Stimulated activated naive CD8-positive, alpha-beta T cell treated with anti-CD3 and anti-CD28 coated beads, Interleukin-15, amount 100 ng/mL, for 72 hours (primary cell): ENCODE measurements at regions not wholly inside any gene's neighbourhood (a gene's known extent, or its start where the extent isn't known, plus 50 kb on each side); places are given as distances from the start of the nearest gene placed in this dataset.
A peak's percentile ranks its signal among the peaks of the same experiment; 100 is the strongest.

Source experiments
- ATAC-seq: fragments of 150-1000 bp; cut with Tn5 transposase; 2 replicates; pipeline ENCODE4 v1.10.0; 2021; ENCODE audit warnings: mild to moderate bottlenecking, moderate library complexity
- DNase-seq, 2 donors: peaks; one replicate each; pipeline ENCODE4 v3.0.0; 2021 to 2022
- H3K27ac Mint-ChIP-seq, 2 donors: one replicate each; pipeline ENCODE4 v1.8.0; 2022; ENCODE audit warnings: mild to moderate bottlenecking in 2 of 2, mixed read lengths in 2 of 2, moderate library complexity in 2 of 2
- H3K27me3 Mint-ChIP-seq: one replicate; pipeline ENCODE4 v1.8.0; 2022; ENCODE audit warnings: mixed read lengths
- H3K4me1 Mint-ChIP-seq: one replicate; pipeline ENCODE4 v1.8.0; 2022; ENCODE audit warnings: mild to moderate bottlenecking, mixed read lengths
- H3K4me3 Mint-ChIP-seq, 2 donors: one replicate each; pipeline ENCODE4 v1.8.0; 2022; ENCODE audit warnings: mild to moderate bottlenecking in 2 of 2, mixed read lengths in 2 of 2, moderate library complexity in 1 of 2
- H3K9me3 Mint-ChIP-seq, 2 donors: one replicate each; pipeline ENCODE4 v1.8.0; 2022; ENCODE audit warnings: mixed read lengths in 2 of 2

- Mint-ChIP-seq H3K27ac (no peak overlapping the region), H3K27me3 (no peaks in the 10 kb centered on the region), H3K4me1 (no peaks in the 10 kb centered on the region), H3K4me3 (no peak overlapping the region), H3K9me3 (peaks cover 0 to 4% of the 10 kb centered on the region in 2 donors)
- ATAC-seq: no peak
- DNase-seq: no peak
These were observed 254.3 kb upstream of the PRMT6 start for GRCh38 chr1:106802181-106802580.

DNA sequence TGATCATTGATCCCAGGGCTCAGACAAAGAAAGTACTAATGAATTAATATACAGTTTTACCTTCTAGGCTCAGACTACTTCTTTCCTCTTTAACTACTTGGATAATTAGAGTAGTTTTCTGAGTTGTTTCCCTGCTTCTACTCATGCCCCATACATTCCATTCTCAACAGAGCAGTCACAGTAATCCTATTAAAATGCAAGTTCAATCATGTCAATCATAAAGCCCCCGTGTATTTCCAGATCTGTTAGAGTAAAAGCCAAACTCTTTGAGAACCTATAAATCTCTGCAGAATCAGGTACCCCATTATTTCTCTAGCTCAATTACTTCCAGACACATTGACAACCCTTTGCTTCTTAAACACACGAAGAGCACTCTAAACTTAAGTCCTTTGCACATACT lies 242.1 kb upstream of the PRMT6 start:
- Mint-ChIP-seq H3K4me3 (no peak overlapping the region), H3K4me1 (no peaks in the 10 kb centered on the region), H3K27ac (peak overlapping the region in 1 of 2 donors; percentile 15), H3K27me3 (no peaks in the 10 kb centered on the region), H3K9me3 (peaks cover 12% of the 10 kb centered on the region in 2 donors)
- DNase-seq (no peak), ATAC-seq (no peak)

- Mint-ChIP-seq H3K4me1 (no peaks in the 10 kb centered on the region), H3K9me3 (peaks cover 9 to 17% of the 10 kb centered on the region in 2 donors), H3K4me3 (no peak overlapping the region), H3K27ac (no peak overlapping the region), H3K27me3 (no peaks in the 10 kb centered on the region)
- ATAC-seq: no peak
- DNase-seq: no peak
These were observed 238.9 kb upstream of the PRMT6 start for GRCh38 chr1:106817575-106817974.

GRCh38 chr1:106831511-106831910 lies 225.0 kb upstream of the PRMT6 start:
- H3K9me3 Mint-ChIP-seq: peaks cover 0 to 5% of the 10 kb centered on the region in 2 donors
- no peaks in the 10 kb centered on the region for H3K27me3 Mint-ChIP-seq
- DNase-seq (no peak), ATAC-seq (no peak)
- H3K27ac Mint-ChIP-seq: no peak overlapping the region
- no peaks in the 10 kb centered on the region for H3K4me1 Mint-ChIP-seq
- H3K4me3 Mint-ChIP-seq: no peak overlapping the region

DNA sequence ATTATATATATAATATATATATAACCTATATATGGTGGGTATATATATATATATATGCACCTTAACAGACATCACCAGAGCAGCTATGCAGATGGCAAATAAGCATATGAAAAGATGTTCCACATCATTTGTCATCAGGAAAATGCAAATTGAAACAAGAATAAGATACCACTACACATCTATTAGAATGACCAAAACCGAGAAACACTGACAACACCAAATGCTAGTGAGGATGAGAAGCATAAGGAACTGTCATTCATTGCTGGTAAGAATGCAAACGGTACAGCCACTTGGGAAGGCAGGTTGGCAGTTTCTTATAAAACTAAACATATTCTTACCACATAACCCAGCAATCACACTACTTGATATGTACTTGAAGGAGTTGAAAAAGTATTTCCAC lies 219.8 kb upstream of the PRMT6 start:
- DNase-seq (no peak), ATAC-seq (no peak)
- H3K4me3 Mint-ChIP-seq: no peak overlapping the region
- no peaks in the 10 kb centered on the region for H3K27me3 Mint-ChIP-seq
- no peaks in the 10 kb centered on the region for H3K4me1 Mint-ChIP-seq
- H3K9me3 Mint-ChIP-seq: peaks cover 0 to 5% of the 10 kb centered on the region in 2 donors
- no peak overlapping the region for H3K27ac Mint-ChIP-seq

GRCh38 chr1:106843518-106843917 lies 213.0 kb upstream of the PRMT6 start:
- no peak for DNase-seq
- ATAC-seq: no peak
- H3K27me3 Mint-ChIP-seq: no peaks in the 10 kb centered on the region
- peaks cover 0 to 4% of the 10 kb centered on the region in 2 donors for H3K9me3 Mint-ChIP-seq
- no peaks in the 10 kb centered on the region for H3K4me1 Mint-ChIP-seq
- no peak overlapping the region for H3K27ac Mint-ChIP-seq
- no peak overlapping the region for H3K4me3 Mint-ChIP-seq

DNA sequence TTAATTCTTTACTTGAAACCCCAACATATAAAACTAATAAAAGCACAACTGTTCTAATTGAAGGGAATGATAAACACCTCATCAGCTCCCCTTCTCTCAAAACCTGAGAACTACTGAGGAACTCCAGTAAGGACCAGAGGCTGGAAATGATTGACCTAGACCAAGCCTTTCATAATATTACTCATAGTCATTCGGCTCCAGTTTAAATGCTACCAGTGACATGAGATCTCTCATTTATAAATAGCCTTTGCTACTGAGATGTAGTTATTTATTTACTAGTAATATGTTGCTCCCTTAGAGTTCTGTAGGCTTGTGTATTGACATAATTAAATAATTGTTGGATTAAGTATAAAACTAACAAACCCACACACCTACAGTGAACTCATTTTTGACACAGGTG lies 209.8 kb upstream of the PRMT6 start:
- no peak for ATAC-seq
- H3K27me3 Mint-ChIP-seq: no peaks in the 10 kb centered on the region
- H3K4me3 Mint-ChIP-seq: no peak overlapping the region
- H3K9me3 Mint-ChIP-seq: peaks cover 4 to 5% of the 10 kb centered on the region in 2 donors
- H3K27ac Mint-ChIP-seq: no peak overlapping the region
- DNase-seq: no peak
- no peaks in the 10 kb centered on the region for H3K4me1 Mint-ChIP-seq

- DNase-seq (no peak), ATAC-seq (no peak)
- H3K4me1 Mint-ChIP-seq: no peaks in the 10 kb centered on the region
- peaks cover 0 to 13% of the 10 kb centered on the region in 2 donors for H3K9me3 Mint-ChIP-seq
- no peak overlapping the region for H3K27ac Mint-ChIP-seq
- no peaks in the 10 kb centered on the region for H3K27me3 Mint-ChIP-seq
- no peak overlapping the region for H3K4me3 Mint-ChIP-seq
These were observed 195.4 kb upstream of the PRMT6 start for GRCh38 chr1:106861110-106861509.

GRCh38 chr1:106868828-106869227 lies 187.6 kb upstream of the PRMT6 start:
- ATAC-seq (no peak), DNase-seq (no peak)
- Mint-ChIP-seq H3K4me3 (no peak overlapping the region), H3K4me1 (no peaks in the 10 kb centered on the region), H3K27me3 (no peaks in the 10 kb centered on the region), H3K9me3 (peaks cover 5 to 14% of the 10 kb centered on the region in 2 donors), H3K27ac (no peak overlapping the region)

- Mint-ChIP-seq H3K4me3 (no peak overlapping the region), H3K4me1 (no peaks in the 10 kb centered on the region), H3K9me3 (peaks cover 9 to 38% of the 10 kb centered on the region in 2 donors), H3K27me3 (no peaks in the 10 kb centered on the region), H3K27ac (no peak overlapping the region)
- no peak for ATAC-seq
- no peak for DNase-seq
These were observed 180.9 kb upstream of the PRMT6 start for GRCh38 chr1:106875622-106876021.

GRCh38 chr1:106876384-106876783 lies 180.1 kb upstream of the PRMT6 start:
- H3K27ac Mint-ChIP-seq: no peak overlapping the region
- DNase-seq: no peak
- ATAC-seq: no peak
- H3K4me1 Mint-ChIP-seq: no peaks in the 10 kb centered on the region
- H3K27me3 Mint-ChIP-seq: no peaks in the 10 kb centered on the region
- no peak overlapping the region for H3K4me3 Mint-ChIP-seq
- H3K9me3 Mint-ChIP-seq: peaks cover 9 to 38% of the 10 kb centered on the region in 2 donors

DNA sequence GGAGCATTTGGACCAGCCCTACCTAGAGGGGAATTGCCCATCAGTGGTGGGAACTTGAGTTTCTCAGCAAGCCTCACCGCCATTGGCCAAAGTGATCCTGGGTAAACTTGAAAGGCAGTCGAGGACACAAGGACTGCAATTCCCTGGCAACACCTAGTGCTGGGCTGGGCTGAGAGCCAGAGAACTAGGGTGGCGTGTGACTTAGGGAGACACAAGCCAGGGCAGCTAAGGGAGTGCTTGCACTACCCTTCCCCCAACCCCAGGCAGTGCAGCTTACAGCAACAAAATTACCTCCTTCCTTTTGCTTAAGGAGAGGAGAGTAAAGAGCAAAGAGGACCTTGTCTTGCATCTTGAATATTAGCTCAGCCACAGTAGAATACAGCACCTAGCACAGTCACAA lies 176.9 kb upstream of the PRMT6 start:
- peaks cover 11 to 35% of the 10 kb centered on the region in 2 donors for H3K9me3 Mint-ChIP-seq
- DNase-seq: no peak
- H3K27ac Mint-ChIP-seq: no peak overlapping the region

GRCh38 chr1:106880226-106880625 lies 176.2 kb upstream of the PRMT6 start:
- H3K27me3 Mint-ChIP-seq: no peaks in the 10 kb centered on the region
- H3K4me3 Mint-ChIP-seq: no peak overlapping the region
- H3K4me1 Mint-ChIP-seq: no peaks in the 10 kb centered on the region
- H3K9me3 Mint-ChIP-seq: peaks cover 9 to 34% of the 10 kb centered on the region in 2 donors
- no peak overlapping the region for H3K27ac Mint-ChIP-seq
- no peak for DNase-seq
- peak; percentile 7 for ATAC-seq

More for the DNA sequence above, 176.9 kb upstream of the PRMT6 start:
- Mint-ChIP-seq H3K4me3 (no peak overlapping the region), H3K27me3 (no peaks in the 10 kb centered on the region), H3K4me1 (no peaks in the 10 kb centered on the region)
- peak; percentile 20 for ATAC-seq

DNA sequence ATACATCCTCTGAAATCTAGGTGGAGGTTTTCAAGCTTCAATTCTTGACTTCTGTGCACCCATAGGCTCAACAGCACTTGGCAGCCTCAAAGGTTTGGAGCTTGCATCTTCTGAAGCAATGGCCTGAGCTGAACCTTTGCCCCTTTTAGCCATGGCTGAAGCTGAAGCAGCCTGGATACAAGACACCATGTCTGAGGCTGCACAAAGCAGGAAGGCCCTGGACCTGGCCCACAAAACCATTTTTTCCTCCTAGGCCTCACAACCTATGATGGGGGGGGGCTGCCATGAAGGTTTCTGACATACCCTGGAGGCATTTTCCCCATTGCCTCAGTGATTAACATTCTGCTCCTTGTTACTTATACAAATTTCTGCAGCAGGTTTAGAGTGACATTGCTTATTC lies 173.3 kb upstream of the PRMT6 start:
- Mint-ChIP-seq H3K27ac (no peak overlapping the region), H3K27me3 (no peaks in the 10 kb centered on the region), H3K4me1 (no peaks in the 10 kb centered on the region), H3K9me3 (peaks cover 7 to 23% of the 10 kb centered on the region in 2 donors), H3K4me3 (no peak overlapping the region)
- no peak for DNase-seq
- no peak for ATAC-seq

DNA sequence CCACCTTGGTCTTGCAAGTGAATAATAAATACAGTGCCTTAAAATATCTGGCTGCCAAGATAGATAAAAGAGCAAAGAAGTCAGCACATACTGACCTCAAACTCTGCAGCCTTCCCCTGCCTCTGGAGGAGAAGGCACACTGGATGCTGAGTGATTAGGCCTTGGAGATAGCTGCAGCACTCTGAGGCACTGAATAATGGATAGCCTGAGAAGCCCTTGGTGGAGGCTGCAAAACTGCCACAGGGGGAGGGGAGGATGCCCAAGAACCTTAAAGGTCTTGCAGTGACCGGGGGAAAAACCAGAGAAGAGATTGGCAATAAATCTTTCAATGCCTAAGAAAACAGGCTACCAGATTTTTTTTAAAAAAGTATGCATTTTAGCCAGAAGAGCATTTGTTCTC lies 167.4 kb upstream of the PRMT6 start:
- no peaks in the 10 kb centered on the region for H3K27me3 Mint-ChIP-seq
- ATAC-seq: no peak
- no peak for DNase-seq
- H3K4me1 Mint-ChIP-seq: no peaks in the 10 kb centered on the region
- no peak overlapping the region for H3K27ac Mint-ChIP-seq
- H3K4me3 Mint-ChIP-seq: no peak overlapping the region
- no peaks in the 10 kb centered on the region for H3K9me3 Mint-ChIP-seq

GRCh38 chr1:106889583-106889982 lies 166.9 kb upstream of the PRMT6 start:
- Mint-ChIP-seq H3K4me3 (no peak overlapping the region), H3K27me3 (no peaks in the 10 kb centered on the region), H3K27ac (no peak overlapping the region), H3K9me3 (no peaks in the 10 kb centered on the region), H3K4me1 (no peaks in the 10 kb centered on the region)
- ATAC-seq (no peak), DNase-seq (no peak)

- H3K27ac Mint-ChIP-seq: no peak overlapping the region
- no peaks in the 10 kb centered on the region for H3K4me1 Mint-ChIP-seq
- ATAC-seq: no peak
These were observed 158.5 kb upstream of the PRMT6 start for GRCh38 chr1:106897976-106898375.

More at GRCh38 chr1:106897976-106898375, 158.5 kb upstream of the PRMT6 start:
- H3K27me3 Mint-ChIP-seq: no peaks in the 10 kb centered on the region
- no peak overlapping the region for H3K4me3 Mint-ChIP-seq
- no peak for DNase-seq
- peaks cover 4 to 13% of the 10 kb centered on the region in 2 donors for H3K9me3 Mint-ChIP-seq
